ENCODE measurements at regions not wholly inside any gene's neighbourhood (a gene's known extent, or its start where the extent isn't known, plus 50 kb on each side); places are given as distances from the start of the nearest gene placed in this dataset.

GRCh38 chr9:13493697-13494096 is 214.2 kb upstream of the MPDZ start:
- Histone ChIP-seq H4K20me1 (replicated peaks; ENCODE audit: control insufficient read depth, insufficient read depth, low read length) (no peaks in the 10 kb centered on the region), H2AFZ (ENCODE audit: low read depth, low read length) (no peak overlapping the region), H3K36me3 (ENCODE audit: control insufficient read depth, insufficient read depth, low read length) (no peaks in the 10 kb centered on the region), H3K4me2 (ENCODE audit: insufficient read depth, low read length) (no peak overlapping the region), H3K9me1 (ENCODE audit: control insufficient read depth, insufficient read depth, low read length) (no peaks in the 10 kb centered on the region), H3K9ac (ENCODE audit: insufficient read depth in 1 of 2, low read depth in 2 of 2, low read length in 2 of 2) (no peak overlapping the region), H3K27ac (ENCODE audit: extremely low read depth, low read depth, low read length) (no peak overlapping the region), H3K4me3 (no peak overlapping the region), H3K4me1 (replicated peaks in 1 of 2; ENCODE audit: control insufficient read depth in 2 of 2, insufficient read depth in 2 of 2, low read length in 2 of 2) (no peaks in the 10 kb centered on the region), H3K79me2 (ENCODE audit: control insufficient read depth, insufficient read depth, low read length) (no peaks in the 10 kb centered on the region), H3K9me3 (replicated peaks; ENCODE audit: control insufficient read depth, insufficient read depth, low read depth, low read length) (no peaks in the 10 kb centered on the region), H3K27me3 (ENCODE audit: control insufficient read depth in 2 of 2, insufficient read depth in 2 of 2, low read length in 2 of 2) (no peaks in the 10 kb centered on the region)
- TF ChIP-seq FOXJ3 (CRISPR knock-in tag; IDR thresholded peaks at IDR 0.05) (no peak), GTF3C2 (IDR thresholded peaks at IDR 0.05; ENCODE audit: borderline replicate concordance, extremely low read depth, insufficient read length) (no peak), NR0B1 (IDR thresholded peaks at IDR 0.05; ENCODE audit: partially characterized antibody) (no peak), CBX8 (IDR thresholded peaks at IDR 0.05; ENCODE audit: borderline replicate concordance, extremely low read depth, low read depth, low read length, poor library complexity, severe bottlenecking) (no peak), ZNF668 (CRISPR knock-in tag; IDR thresholded peaks at IDR 0.05) (no peak), CGGBP1 (CRISPR knock-in tag; IDR thresholded peaks at IDR 0.05) (no peak), TFAP4 (CRISPR knock-in tag; IDR thresholded peaks at IDR 0.05; ENCODE audit: borderline replicate concordance) (no peak)
- no peak for ATAC-seq
- BruUV-seq (replicated peaks) = no TSS peak
- in situ Hi-C loops (cut with MboI) = no loop called here
- CTCF ChIA-PET (ENCODE audit: low intra/inter-chr PET ratio) = no interaction called here
- WGBS (ENCODE audit: insufficient coverage, low coverage, missing lambda C conversion rate) = 3% methylated on average over 3 of the region's 3 CpGs
- intact Hi-C loops (cut with micrococcal nuclease) = no loop called here
- FAIRE-seq = no peak
- no peak for DNase-seq (ENCODE audit: extremely low read depth in 1 of 4, low spot score in 3 of 4)
- POLR2A ChIA-PET = no interaction called here

All from K562 (cell line).